ENCODE measurements at regions not wholly inside any gene's neighbourhood (a gene's known extent, or its start where the extent isn't known, plus 50 kb on each side); places are given as distances from the start of the nearest gene placed in this dataset.

DNA sequence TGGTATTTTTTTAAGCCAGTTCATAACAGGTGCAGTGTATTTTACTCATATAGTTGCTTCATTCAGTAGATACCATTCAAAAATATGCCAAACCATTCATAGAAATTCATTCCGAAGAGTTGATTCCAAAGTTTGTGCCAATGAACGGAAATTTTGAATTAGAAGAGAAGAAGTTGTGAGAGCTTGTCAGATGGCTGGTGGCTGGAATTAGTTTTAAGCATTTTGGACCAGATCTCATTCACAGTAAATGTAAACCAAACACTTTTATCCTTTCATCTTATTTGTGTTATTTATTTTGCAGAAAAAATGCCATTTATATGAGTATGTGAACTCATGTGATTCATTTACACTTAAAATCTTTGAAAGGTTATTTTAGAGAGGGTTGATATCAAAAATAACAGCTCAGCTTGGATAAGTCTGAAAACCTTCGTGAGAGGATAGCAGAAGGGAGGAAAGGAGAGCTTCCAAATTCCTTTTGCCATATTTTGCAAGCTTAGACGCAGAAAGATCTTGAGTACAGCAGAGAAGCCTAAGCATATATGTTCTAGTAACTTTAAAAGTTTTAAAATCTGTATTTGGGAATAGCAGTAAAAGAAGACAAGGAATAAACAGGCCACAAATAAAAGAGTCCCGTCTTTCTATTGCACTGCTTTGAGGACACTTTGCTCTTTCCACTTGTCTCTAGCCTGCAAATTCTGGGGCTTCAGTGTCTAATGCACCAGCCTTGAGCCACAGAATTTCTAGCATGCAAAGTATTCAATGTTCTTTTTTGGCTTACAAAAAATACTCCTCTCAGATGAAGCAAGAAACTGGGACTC, 253.6 kb upstream of the FLRT2 start:
- no peak for DNase-seq

DNA sequence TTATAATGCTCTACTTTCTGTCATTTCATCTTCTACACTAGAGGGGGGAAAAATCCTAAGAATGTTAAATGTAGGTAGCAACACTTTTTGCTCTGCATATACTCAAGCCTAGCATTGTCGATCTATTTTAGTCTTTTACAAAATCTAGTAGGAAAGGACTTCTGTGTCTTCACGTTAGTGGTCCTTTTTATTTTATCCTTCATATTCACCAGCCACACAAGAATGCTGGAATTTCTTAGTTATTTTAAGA, 253.0 kb upstream of the FLRT2 start:
- no peak for DNase-seq

GRCh38 chr14:85279407-85279806, 250.5 kb upstream of the FLRT2 start:
- no peak for DNase-seq

DNA sequence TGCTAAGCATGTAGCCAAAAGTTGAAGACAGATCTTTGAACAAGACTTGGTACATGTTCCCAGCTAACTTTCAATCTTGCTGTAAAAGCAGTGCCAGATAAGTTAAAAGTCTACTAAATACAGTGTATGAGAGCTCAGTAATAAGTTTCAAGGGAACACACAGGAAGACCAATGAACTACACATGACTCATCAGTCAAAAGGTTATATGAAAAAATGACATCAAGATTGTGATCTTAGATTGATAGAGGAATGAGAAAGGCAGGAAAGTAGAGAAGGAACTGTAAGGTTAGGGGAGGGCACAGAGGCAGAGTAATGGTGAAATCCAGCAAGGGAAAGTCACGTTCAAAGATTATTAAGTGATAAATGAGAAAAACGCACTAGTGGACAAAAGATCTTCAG, 249.9 kb upstream of the FLRT2 start:
- no peak for DNase-seq

- no peak for DNase-seq
Measured at GRCh38 chr14:85281921-85282320, 248.0 kb upstream of the FLRT2 start.

DNA sequence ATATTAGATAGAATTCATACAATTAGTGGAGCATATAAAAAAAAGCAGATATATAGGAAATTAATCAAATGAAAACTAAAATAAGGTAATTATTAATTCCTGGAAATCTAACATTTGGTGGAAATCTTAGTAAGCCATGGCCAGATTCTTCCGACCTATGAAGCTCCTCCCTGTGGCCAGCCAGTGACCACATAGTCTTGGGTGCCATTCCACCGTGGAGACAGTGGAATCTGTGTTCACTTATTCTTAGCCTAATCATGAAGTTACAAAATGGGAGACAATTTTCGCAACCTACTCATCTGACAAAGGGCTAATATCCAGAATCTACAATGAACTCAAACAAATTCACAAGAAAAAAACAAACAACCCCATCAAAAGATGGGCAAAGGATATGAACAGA, 241.9 kb upstream of the FLRT2 start:
- no peak for DNase-seq

- DNase-seq = no peak
Measured at GRCh38 chr14:85291731-85292130, 238.2 kb upstream of the FLRT2 start.

GRCh38 chr14:85293612-85294234, 236.2 kb upstream of the FLRT2 start:
- no peak for DNase-seq

GRCh38 chr14:85295318-85295717, 234.6 kb upstream of the FLRT2 start:
- DNase-seq = no peak

- no peak for DNase-seq
Measured at GRCh38 chr14:85296456-85297210, 233.3 kb upstream of the FLRT2 start.

DNA sequence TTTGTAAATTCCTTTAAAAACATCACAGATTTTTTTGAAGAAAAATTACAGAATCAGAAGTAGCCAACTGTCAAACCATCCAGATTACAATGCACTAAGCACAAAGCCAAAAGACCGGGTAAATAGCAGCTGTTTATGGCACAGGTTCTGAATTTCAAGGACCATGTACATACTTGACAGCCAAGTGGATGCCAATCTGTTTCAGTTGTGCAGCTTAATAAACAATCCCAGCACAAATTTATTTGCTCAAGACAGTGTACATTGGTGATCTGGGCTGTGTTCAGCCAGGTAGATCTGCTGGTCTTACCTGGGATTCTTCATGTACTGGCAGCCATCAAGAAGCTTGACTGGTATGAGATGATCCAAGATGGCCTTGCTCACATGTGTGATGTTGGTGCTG, 229.8 kb upstream of the FLRT2 start:
- no peak for DNase-seq

- DNase-seq = no peak
Measured at GRCh38 chr14:85301506-85301905, 228.4 kb upstream of the FLRT2 start.

DNA sequence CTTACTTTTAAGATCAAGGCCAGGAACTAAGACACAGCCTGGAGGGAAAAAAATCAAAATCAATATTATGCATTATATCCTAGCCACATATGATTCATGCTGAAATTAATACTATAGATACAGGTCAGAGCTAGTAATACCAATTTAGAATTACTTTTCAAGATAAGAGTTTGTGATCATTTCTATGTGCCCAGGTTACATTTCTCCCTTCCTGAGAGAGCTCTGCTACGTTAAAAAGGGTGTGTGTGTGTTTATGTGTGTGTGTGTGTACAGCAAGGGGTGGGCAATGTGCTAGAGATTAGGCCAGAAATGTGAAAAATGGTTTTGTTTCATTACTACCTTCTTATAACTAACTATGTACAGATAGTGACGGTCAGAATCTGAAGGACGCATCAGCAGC, 223.9 kb upstream of the FLRT2 start:
- DNase-seq = no peak

GRCh38 chr14:85308531-85309300, 221.2 kb upstream of the FLRT2 start:
- DNase-seq = no peak

- DNase-seq = no peak
Measured at GRCh38 chr14:85310491-85311272, 219.3 kb upstream of the FLRT2 start.

GRCh38 chr14:85313560-85314207, 216.3 kb upstream of the FLRT2 start:
- no peak for DNase-seq

GRCh38 chr14:85315290-85315689, 214.7 kb upstream of the FLRT2 start:
- no peak for DNase-seq

- DNase-seq = no peak
Measured at GRCh38 chr14:85315733-85316290, 214.1 kb upstream of the FLRT2 start.

GRCh38 chr14:85316701-85317410, 213.1 kb upstream of the FLRT2 start:
- DNase-seq = no peak
